MM.1S (cell line): ENCODE measurements at regions not wholly inside any gene's neighbourhood (a gene's known extent, or its start where the extent isn't known, plus 50 kb on each side); places are given as distances from the start of the nearest gene placed in this dataset.

Experiments used
- CTCF ChIP-seq: fragments of 300-600 bp; sonication (generic); IDR thresholded peaks from 2 replicates; pipeline ENCODE4 v1.5.1; 2016; ENCODE audit warnings: antibody characterized with exemption, low read length, mixed read lengths
- EZH2 ChIP-seq: fragments of 300-600 bp; sonication (generic); optimal IDR thresholded peaks from 2 replicates; pipeline ENCODE3; 2017; ENCODE audit warnings: low read depth, mild to moderate bottlenecking, antibody characterized with exemption, low read length, mixed read lengths
- EZH2phosphoT487 ChIP-seq: fragments of 300-600 bp; sonication (generic); IDR thresholded peaks from 2 replicates; pipeline ENCODE4 v1.6.1; 2018; ENCODE audit warnings: antibody characterized with exemption, low read length

GRCh38 chrX:65925005-65925404 is 114.9 kb downstream of the VSIG4 start:
- no peak for TF ChIP-seq CTCF
- no peak for TF ChIP-seq EZH2phosphoT487
- no peak for TF ChIP-seq EZH2
